Peyer's patch (tissue), 4 donors: ENCODE measurements at regions not wholly inside any gene's neighbourhood (a gene's known extent, or its start where the extent isn't known, plus 50 kb on each side); places are given as distances from the start of the nearest gene placed in this dataset.

Experiments used
- POLR2A ChIP-seq, 2 donors: fragments of 450-650 bp; IDR thresholded peaks; one replicate each; pipeline ENCODE4 v1.5.1; 2017; ENCODE audit warnings: antibody characterized with exemption in 2 of 2, mild to moderate bottlenecking in 2 of 2, moderate library complexity in 2 of 2
- TF ChIP-seq, protein P1 (sequence below), 6 experiments: fragments of 450-650 bp in 4 of 6; fragments of 200-600 bp in 2 of 6; sonication (generic) in 1 of 6; IDR thresholded peaks; one replicate each; pipeline ENCODE4 v1.5.1; 2017 to 2019; ENCODE audit warnings: antibody characterized with exemption in 6 of 6, mild to moderate bottlenecking in 3 of 6, moderate library complexity in 1 of 6

DNA sequence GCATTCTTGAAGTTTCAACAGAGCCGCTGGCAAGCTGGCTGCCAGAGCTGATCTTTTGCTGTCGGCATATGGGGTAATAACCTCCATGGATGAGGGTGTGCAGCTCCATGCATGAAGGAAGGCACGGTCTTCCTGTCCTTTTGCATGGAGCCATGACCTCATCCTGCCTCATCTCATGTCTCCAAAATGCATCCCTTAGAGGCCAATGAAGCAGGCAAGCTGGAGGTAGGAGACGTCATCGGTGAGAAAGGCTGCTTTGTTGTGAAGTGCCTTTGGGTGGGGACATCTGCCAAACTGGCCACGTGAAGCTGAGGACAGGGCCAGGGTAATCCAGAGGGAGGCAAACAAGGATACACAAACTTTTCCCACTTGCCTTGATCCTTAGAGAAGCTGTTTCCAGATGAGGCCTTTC lies 161.5 kb upstream of the TBX20 start:
- TF ChIP-seq POLR2A (IDR thresholded peaks at IDR 0.05), result no peak
- TF ChIP-seq, protein P1, sequence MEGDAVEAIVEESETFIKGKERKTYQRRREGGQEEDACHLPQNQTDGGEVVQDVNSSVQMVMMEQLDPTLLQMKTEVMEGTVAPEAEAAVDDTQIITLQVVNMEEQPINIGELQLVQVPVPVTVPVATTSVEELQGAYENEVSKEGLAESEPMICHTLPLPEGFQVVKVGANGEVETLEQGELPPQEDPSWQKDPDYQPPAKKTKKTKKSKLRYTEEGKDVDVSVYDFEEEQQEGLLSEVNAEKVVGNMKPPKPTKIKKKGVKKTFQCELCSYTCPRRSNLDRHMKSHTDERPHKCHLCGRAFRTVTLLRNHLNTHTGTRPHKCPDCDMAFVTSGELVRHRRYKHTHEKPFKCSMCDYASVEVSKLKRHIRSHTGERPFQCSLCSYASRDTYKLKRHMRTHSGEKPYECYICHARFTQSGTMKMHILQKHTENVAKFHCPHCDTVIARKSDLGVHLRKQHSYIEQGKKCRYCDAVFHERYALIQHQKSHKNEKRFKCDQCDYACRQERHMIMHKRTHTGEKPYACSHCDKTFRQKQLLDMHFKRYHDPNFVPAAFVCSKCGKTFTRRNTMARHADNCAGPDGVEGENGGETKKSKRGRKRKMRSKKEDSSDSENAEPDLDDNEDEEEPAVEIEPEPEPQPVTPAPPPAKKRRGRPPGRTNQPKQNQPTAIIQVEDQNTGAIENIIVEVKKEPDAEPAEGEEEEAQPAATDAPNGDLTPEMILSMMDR (IDR thresholded peaks at IDR 0.05), result no peak
